GM12872 (cell line): ENCODE measurements at regions not wholly inside any gene's neighbourhood (a gene's known extent, or its start where the extent isn't known, plus 50 kb on each side); places are given as distances from the start of the nearest gene placed in this dataset.

ENCODE experiments used
- CTCF ChIP-seq: IDR thresholded peaks from 3 replicates; pipeline ENCODE4 v1.5.1; 2011; ENCODE audit warnings: low read depth, mild to moderate bottlenecking, low read length, moderate library complexity; ENCODE audit not compliant: insufficient read depth

- no peak for TF ChIP-seq CTCF
These were observed 137.6 kb downstream of the GPAM start for GRCh38 chr10:112045938-112046337.

GRCh38 chr10:112047674-112048073 lies 135.9 kb downstream of the GPAM start:
- no peak for TF ChIP-seq CTCF

GRCh38 chr10:112052166-112052565 lies 131.4 kb downstream of the GPAM start:
- no peak for TF ChIP-seq CTCF

GRCh38 chr10:112053895-112054294 lies 129.7 kb downstream of the GPAM start:
- no peak for TF ChIP-seq CTCF

- no peak for TF ChIP-seq CTCF
These were observed 129.0 kb downstream of the GPAM start for GRCh38 chr10:112054516-112054915.

- no peak for TF ChIP-seq CTCF
These were observed 126.5 kb downstream of the GPAM start for GRCh38 chr10:112057072-112057471.

GRCh38 chr10:112059220-112059619 lies 124.3 kb downstream of the GPAM start:
- TF ChIP-seq CTCF, result no peak
